Breast epithelium (tissue), 3 donors: ENCODE measurements at regions not wholly inside any gene's neighbourhood (a gene's known extent, or its start where the extent isn't known, plus 50 kb on each side); places are given as distances from the start of the nearest gene placed in this dataset.

Source experiments
- CTCF ChIP-seq, 3 donors: fragments of 450-650 bp; IDR thresholded peaks; one replicate each; pipeline ENCODE4 v1.5.1; 2016 to 2017; ENCODE audit warnings: antibody characterized with exemption in 3 of 3, mild to moderate bottlenecking in 3 of 3, moderate library complexity in 3 of 3
- POLR2A ChIP-seq: fragments of 450-650 bp; IDR thresholded peaks from one replicate; pipeline ENCODE4 v1.6.1; 2016; ENCODE audit warnings: antibody characterized with exemption, mild to moderate bottlenecking, moderate library complexity
- POLR2AphosphoS5 ChIP-seq, 3 donors: sonication (generic); formaldehyde crosslinking; IDR thresholded peaks; one replicate each; pipeline ENCODE4 v1.6.1; 2017; ENCODE audit warnings: antibody characterized with exemption in 3 of 3

- TF ChIP-seq CTCF (IDR thresholded peaks at IDR 0.05): no peak
- TF ChIP-seq POLR2A: no peak
- no peak for TF ChIP-seq POLR2AphosphoS5 (IDR thresholded peaks at IDR 0.05)
Measured at GRCh38 chr7:32774541-32774951, 117.0 kb downstream of the KBTBD2 start.
